ENCODE measurements at regions not wholly inside any gene's neighbourhood (a gene's known extent, or its start where the extent isn't known, plus 50 kb on each side); places are given as distances from the start of the nearest gene placed in this dataset.
A peak's percentile ranks its signal among the peaks of the same experiment; 100 is the strongest.

DNA sequence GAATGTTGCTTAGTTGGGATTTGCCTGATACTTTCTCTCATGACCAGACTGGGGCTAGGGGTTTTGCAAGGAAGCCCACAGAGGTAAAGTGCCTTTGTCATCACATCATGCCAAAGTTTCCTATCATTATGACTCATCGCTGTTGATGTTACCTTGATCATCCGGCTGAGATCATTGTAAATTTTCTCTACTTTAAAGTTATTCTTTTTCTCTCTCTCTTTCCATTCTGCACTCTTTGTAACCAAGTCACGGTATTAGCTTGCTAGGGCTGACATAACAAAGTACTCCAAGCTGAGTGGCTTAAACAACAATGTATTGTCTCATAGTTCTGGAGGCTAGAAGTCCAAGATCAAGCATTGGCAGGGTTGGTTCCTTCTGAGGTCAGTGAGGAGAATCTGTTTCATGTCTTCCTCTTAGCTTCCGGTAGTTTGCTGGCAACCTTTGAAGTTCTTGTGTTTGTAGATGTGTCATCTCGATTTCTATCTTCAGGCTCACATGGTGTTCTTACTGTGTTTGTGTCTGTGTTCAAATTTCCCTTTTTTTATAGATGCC, 113.0 kb downstream of the DTHD1 start:
- no peak for DNase-seq

DNA sequence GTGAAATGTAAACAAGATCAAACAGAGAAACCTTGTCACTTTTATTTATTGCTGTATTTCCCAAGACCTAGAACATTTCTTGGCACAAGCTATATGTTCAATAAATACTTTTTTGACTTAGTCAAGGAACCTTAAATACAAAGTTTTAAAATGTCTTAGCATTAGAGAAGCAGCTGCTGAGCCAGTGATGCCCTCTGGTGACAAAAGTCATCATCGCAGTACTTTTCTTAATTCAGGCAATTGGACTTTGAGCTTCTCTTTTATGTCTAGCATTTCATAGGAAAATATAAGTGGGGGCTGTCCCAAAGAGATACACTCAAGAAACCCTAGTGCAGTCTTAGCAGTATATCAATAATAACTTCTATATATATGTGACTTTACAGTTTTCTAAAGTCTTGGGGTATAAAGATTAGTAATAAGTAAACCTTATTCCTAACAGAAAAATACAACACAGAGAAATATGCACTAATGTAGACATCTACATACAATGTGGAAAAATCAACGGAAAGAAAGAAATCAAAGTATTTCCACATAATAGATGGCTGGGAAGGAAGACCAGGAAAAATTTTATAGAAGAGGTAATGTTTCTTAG, 118.4 kb downstream of the DTHD1 start:
- no peak for DNase-seq

DNA sequence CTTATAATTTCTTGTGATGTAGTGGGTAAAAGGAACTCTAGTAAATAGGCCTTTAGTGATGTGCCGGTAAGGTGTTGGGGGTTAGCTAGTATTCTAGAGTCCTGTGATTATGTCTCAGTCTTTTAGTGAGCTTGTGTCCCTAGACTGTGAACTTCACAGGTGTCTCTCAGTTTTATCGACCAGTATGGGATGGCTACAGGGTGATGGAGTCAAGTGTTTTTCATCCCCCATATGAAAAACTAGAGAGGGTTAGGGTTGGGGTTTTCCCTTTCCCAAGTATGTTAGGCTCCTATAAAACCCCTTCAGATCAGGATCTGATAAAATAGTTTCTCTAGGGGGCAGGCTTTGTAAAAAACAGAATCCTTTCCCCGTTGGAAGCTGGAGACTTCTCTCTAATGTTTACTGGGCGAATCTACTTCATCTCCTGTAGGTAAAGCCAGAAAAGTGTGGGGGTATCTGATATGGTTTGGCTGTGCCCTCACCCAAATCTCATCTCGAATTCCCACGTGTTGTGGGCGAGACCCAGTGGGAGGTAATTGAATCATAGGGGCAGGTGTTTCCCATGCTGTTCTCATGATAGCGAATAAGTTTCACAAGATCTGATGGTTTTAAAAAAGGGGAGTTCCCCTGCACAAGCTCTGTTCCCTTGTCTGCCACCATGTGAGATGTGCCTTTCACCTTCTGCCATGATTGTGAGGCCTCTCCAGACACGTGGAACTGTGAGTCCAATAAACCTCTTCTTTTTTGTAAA, 120.8 kb downstream of the DTHD1 start:
- DNase-seq = no peak

DNA sequence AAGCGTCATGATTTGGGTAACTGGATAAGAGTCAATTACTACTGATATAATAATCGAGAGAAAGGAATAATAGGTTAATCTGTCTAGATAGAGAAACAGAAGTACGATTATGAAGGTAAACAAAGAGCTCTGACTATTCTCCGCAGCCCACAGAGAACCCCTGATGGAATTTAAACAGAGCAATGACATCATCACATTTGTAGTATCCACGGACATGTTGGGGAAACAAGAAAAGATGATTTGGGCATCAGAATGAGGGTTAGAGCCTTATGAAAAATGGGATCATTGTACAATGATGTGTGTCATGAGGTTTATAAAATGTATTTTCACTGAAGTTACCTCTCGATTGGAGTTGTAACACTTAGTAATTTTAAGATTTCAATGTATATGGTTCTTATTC, 129.9 kb downstream of the DTHD1 start:
- no peak for DNase-seq

DNA sequence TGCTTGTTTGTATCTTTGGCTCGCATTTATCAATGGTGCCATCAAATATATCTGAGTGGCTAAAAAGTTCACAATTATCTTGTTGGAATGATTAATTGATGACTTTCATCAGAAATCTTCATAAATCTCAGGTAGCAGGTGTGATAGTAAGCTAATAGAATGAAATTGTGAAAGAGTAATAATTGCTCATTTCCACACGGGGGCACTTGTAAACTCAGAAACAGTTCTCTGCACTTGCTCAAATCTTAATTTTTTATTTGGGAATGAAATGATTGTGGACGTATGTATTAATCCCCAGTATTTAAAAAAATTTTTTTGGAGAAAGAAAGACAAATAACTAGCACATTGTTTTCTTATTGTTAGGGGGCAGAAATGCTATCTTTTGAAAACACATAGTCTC, 132.8 kb downstream of the DTHD1 start:
- DNase-seq = no peak

DNA sequence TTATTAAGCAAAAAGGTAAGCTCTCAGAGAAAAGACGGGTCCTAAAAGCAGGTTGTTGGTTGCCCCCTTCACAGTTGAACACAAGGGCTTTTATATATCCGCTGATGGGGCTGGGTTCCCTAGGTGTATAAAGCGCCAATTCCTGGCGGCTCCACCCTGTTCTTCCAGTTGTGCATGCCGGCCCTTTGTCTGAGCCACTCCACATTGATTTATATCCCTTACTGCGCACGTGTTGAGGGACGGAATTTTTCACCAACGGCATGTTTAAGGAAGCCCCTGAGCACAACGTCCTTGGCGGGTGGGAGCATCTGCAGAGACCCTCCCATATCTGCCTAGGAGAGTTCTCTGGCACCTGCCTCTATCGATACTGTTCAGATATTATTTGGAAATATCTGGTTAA, 135.7 kb downstream of the DTHD1 start:
- no peak for DNase-seq

DNA sequence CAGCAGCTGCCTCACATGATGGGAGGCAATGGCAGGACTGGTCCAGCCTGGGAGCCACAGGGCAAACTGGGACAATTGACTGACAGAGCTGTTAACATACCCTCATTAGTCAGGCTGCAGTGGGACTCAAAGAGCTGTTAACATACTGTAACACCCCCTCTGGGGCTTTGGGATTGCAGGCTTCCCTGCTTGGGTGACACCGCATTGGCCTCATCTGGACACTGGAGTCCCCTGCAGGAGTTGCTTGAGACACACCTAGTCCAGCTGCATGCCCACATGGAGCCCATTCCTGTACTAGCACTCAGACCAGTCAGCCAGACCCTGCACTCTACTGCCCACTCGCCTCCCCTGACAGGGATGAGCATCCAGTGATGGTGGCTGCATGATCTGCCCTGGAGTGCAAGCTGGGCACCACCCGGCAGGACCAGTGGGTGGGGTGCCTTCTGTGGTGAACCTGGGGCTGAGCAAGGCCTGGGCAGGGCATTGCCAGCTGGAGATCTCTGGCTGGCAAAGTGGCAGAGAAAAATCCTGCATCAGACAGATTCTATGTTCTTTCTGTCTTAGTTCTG, 138.8 kb downstream of the DTHD1 start:
- no peak for DNase-seq

DNA sequence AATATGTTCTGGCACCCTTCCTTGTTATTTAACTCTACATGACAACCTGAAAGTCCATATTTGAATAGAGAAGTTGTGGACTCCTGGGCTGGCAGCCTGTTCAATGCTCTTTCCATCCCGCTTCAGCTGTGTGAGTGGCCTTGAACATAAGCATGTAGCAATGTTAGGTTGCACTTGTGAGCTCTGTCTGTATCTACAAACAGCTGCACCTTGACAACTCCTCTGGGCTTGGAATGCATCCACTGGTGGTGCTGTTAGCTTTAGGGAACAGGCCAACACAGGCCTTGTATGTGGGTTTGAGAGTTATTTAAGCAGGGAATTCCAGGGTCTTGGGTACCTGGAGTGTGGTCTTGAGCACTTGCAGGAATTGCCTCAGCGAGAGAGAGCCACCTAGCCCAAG, 141.2 kb downstream of the DTHD1 start:
- no peak for DNase-seq

DNA sequence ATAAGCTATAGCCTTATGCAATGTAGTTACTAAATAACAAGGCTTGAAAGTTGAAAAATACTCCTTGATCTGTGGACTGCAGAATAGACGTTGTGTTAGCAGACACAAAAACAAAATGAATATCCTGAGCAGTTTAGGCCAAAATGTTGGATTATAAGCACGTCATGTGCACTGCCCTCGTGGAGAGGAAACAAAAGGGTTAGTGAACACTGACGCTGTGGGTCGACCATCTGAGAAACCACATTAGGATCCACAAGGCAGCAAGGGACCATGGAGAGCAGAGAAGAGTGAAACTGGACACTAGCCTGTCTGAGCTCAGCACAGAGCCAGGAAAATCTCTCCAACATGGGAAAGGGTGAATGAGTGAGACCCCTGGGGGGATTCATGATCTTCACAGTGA, 145.3 kb downstream of the DTHD1 start:
- no peak for DNase-seq

DNA sequence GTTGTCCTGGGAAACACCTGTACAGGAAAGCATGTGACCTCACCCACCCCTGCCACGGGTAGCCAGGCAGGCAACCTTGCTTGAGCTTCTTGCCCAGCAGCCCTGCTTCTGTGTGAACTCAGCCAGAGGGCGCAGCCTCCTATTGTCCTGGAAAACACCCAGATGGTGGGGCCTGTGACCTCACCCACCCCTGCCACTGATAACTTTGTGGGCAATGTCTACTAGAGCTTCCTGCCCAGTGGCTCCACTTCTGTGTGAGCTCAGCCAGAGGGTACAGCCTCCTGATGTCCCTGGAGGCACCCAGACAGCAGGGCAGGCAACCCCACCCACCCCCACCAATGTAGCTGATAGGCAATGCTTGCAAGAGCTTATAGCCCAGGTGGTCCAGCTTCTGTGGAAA, 146.3 kb downstream of the DTHD1 start:
- DNase-seq = no peak

DNA sequence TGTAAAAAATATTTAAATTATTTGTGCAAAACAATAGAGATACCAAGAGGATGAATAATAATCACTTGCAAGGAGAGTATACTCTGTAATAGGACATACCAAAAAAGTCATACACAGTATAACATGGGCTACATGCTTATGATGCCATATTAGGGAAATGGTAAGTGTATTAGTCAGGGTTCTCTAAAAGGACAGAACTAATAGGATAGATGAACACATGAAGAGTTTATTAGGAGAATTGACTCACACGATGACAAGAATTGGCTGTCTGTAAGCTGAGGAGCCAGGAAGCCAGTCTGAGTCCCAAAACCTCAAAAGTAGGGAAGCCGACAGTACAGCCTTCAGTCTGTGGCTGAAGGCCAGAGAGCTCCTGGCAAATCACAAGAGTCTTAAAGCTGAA, 151.2 kb downstream of the DTHD1 start:
- DNase-seq = peak; percentile 66

DNA sequence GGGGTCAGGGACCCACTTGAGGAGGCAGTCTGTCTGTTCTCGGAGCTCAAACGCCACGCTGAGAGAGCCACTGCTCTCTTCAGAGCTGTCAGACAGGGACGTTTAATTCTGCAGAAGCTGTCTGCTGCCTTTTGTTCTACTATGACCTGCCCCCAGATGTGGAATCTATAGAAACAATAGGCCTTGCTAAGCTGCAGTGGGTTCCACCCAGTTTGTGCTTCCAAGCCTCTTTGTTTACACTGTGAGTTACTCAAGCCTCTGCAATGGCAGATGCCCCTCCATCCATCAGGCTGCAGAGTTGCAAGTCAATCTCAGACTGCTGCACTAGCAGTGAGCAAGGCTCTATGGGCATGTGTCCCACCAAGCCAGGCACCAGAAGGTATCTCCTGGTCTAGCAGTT, 158.1 kb downstream of the DTHD1 start:
- DNase-seq = no peak

DNA sequence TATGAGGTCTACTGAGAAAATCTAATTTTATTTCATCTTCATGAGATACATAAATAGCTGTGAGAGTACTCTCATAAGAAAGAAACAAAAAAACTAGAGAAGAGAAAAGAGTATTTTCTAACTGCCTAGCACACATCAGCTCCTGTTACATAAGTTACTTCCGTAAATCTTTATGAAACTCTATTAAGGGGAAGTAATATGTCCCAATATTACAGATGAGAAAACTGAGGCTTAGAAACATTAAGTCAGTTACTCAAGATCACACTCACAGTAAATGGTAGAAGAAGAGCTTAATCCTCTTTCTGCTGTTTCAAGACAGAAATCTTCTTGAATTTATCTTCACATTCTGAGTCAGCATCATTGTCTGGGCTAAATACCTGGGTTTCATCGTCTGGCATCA, 164.1 kb downstream of the DTHD1 start:
- no peak for DNase-seq

DNA sequence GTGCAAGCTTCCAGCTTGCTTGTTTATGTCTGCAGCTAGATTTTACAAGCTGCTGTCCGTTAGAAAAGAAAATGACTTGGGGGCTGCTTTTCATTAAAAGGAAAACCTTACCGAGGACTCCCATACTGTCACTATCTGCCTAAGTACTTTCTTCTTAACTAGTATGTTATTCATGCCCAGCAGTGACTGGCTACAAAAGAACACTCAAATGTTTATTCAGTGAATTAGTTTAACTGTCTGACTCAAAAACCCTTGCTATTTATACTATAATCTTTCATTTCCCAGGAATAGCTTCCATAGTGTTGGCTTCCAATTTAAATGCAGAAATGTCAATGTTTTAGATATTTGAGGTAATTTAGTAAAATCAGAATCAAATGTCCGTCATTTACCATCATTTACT, 164.9 kb downstream of the DTHD1 start:
- DNase-seq = peak; percentile 2

DNA sequence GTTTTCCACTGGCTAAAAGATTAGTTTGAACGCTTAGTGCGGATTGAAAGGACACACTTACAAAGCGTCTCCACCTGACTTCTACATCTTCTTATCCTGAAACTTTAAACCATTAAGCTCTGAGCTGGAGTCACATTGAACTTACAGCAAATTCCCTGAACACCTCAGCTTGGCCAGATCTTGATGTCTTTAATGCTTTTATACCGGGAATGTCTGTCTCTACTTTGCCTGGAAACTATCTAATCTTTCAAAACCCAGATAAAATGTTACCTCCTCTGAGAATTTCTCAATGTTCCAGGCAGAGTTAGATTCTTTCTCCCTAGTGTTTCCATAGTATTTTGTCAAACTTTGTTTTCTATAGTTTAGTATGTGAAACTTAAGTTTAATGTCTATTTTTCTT, 179.9 kb downstream of the DTHD1 start:
- no peak for DNase-seq

DNA sequence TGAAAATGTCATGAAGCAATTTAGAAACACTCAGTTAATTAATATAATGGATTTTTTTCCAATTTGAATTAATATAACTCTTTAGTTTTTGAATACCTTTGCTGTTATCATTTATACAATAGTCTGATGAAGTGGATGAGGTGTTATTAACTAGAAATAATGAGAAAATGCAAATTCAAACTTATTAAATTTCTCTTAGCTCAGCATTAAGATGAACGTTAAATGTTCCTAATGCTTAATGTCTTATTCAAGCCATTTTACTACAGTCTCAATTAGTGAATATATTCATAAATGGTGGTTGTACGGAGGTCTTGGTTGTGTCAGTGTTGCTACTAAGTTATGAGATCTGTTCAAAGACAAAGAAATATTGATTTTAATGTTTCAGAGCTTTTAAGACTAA, 186.3 kb downstream of the DTHD1 start:
- no peak for DNase-seq

DNA sequence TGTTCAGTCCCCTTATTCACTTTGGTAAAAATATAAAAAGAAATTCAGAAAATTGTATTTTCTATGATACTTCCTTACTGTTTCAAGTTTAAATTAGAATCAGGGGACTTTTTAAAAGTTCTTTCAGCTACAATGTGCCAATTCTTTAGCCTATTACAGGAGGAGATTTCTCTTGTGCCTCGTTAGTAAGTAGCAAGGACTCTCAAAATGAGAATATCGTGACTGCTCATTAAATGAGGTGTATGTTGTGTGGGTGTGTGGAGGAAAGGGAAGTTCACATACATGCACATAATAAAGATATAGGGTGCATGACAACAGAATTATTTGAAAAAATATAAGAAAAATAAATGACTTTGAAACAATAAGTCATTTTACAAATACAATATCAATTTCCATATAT, 190.5 kb downstream of the DTHD1 start:
- no peak for DNase-seq

DNA sequence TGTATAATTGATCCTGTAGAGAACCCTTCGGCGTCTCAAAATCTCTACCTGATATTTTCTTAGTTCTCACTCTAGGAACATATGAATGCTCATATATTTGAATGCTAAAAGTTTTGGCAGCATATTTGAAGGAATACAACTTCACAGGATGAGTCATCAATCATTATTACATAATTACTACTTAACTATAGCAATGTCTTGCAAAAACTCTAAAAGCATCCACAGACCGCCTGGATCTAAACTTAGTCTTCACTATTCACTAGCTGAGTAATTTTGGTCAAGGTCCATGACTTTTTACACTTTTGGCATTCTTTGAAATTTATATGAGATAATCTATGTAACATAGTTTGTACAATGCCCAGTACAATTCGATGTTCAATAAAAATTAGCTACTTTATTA, 194.7 kb downstream of the DTHD1 start:
- no peak for DNase-seq

DNA sequence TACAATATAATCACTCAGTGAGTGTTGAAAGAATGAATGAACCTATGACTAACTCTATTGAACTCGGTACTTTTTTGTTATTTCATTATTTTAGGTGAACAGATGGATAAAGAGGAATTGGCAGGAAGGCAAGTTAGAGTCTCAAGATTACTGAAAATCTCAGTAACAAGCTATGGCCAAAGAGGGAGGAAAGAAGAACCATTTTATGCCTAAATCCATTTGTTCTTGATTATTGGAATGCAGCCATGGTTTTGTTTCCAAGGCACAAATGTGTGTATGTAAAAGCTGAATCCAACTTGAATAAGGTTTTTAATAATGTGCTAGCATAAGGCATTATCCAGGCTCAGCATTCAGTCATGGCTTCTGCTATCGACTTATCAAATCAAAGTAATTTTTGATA, 196.4 kb downstream of the DTHD1 start:
- no peak for DNase-seq

DNA sequence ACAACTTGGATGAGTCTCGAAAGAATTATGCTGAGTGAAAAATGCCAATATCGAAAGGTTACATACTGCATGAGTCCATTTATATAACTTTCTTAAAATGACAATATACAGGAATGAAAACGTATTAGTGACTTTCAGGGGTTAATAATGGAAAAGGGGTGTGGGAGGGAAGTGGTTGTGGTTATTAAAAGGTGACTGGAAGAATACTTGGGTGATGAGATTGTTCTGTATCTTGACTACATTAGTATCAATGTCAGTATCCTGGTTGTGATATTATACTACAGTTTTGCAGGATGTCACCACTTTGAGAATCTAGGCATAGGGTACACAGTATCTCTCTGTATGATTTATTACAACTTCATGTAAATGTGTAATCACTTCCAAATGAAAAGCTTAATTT, 204.5 kb downstream of the DTHD1 start:
- no peak for DNase-seq

DNA sequence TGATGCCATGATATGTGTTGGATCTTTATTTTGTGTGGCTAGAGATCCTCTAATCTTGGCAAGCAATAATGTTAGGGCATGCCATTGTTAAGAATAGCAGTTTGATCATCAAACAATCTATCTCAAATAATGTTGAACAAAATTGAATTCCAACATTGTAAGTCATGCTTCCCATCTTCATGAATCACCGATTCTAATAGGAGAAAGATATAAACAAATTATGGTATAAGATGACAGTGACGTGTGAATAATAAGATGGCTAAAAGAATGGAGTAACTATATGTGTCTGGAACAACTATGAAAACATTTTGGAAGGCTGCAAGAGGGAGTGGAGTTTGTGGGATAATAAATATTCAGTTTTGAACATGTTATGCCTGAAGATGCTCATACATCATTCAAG, 208.4 kb downstream of the DTHD1 start:
- no peak for DNase-seq

DNA sequence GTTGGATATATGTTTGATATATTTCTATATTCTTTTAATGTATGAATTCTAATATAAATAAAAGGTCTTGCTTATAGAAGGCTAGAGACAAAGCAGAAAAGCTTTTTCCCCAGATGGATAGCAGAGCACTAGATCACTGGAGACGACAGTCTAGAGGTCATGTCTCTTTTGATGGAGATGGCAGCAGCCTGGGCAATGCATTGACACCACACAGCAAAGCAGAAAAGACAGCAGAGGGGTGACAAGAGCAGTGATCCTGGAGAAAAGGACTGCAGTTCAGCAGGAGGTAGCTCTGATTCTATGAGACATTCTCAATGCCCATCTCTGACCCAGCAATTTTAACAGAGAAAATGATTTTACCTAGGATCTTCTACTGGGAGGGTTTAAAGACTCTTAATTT, 210.6 kb downstream of the DTHD1 start:
- DNase-seq = no peak

DNA sequence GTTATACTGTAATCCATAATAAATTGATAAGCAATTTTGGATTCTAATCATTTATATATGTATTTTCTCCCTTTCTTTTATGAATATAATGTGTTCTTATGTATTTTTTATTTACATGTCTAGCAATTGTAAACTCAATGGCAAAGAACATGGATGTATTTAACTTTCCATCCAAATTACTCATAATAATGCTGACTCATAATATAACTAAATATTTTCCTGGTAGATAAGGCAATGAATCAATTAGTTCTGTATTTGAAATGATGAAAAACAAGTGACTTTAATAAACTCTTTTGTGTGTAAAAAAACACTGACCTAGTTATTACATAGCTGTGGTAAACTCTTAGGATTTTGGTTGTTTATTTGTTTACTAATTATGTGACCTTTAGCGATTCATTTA, 211.2 kb downstream of the DTHD1 start:
- no peak for DNase-seq

DNA sequence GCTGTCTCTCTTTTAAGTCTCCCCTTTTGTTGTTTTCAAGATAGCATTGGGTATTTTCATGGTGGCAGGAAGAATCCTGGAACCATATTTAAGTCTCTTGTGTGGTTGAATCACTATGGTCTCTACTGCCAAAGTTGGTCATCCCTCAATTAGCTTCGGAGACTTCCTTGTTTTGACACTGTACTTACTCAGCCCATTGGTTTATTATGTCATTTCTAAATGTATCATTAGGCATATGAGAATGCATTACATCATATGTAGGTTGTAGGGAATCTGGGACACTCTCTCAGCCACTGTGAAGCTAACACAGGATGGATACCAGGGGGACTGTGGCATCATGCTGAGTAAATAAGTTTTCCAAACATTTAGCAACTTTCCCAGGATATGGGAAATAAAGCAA, 211.8 kb downstream of the DTHD1 start:
- DNase-seq = no peak

DNA sequence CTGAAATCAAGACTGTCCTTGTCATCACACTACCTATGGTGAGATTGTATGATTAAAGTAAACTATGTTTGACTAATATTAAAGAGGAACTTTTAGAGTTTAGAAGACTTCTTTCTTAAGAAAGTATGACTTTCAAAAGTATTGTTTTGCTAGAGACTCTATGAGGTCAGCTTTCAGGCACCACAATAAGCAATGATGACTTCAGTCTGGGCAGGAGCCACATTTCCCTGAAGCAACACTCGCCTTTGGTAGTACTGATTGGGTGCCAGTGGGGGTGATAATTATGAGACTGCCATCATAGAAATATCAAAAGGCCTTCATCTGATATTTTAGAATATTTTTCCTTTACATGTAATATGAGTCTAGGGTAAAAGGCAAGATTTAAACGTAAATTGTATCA, 212.6 kb downstream of the DTHD1 start:
- DNase-seq = no peak
